A673 (cell line): ENCODE measurements at regions not wholly inside any gene's neighbourhood (a gene's known extent, or its start where the extent isn't known, plus 50 kb on each side); places are given as distances from the start of the nearest gene placed in this dataset.

Source experiments
- EZH2 ChIP-seq: fragments of 200-600 bp; sonication (generic); IDR thresholded peaks from 2 replicates; pipeline ENCODE4 v1.6.1; 2017; ENCODE audit warnings: borderline replicate concordance, low read depth, mild to moderate bottlenecking, mixed read lengths, antibody characterized with exemption, low read length; ENCODE audit not compliant: poor library complexity, severe bottlenecking
- TF ChIP-seq, protein P1 (sequence below): fragments of 300-800, 200-600 bp; sonication (generic); conservative IDR thresholded peaks from 2 replicates; pipeline ENCODE4 v1.5.1; 2017; ENCODE audit warnings: low read depth, mild to moderate bottlenecking, antibody characterized with exemption, low read length, moderate library complexity, mixed read lengths

DNA sequence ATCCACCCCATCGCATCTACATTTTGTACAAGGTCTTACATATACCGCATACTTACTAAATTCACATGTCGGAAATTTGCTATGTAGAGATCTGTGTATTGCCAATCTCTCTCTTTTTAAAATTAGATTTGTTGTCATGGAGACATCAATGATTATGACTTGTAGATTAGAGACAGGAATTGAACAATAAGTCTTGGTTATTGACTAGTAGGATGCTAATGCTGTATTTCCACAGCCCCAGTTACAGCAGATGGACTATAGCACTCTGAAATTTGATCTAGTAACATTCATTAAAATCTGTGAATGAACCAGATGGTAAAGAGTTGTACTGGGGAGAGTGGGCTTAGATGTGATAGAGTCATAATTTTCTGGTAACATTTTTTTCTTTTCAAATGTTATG lies 805.7 kb downstream of the SLC4A3 start:
- TF ChIP-seq, protein P1, sequence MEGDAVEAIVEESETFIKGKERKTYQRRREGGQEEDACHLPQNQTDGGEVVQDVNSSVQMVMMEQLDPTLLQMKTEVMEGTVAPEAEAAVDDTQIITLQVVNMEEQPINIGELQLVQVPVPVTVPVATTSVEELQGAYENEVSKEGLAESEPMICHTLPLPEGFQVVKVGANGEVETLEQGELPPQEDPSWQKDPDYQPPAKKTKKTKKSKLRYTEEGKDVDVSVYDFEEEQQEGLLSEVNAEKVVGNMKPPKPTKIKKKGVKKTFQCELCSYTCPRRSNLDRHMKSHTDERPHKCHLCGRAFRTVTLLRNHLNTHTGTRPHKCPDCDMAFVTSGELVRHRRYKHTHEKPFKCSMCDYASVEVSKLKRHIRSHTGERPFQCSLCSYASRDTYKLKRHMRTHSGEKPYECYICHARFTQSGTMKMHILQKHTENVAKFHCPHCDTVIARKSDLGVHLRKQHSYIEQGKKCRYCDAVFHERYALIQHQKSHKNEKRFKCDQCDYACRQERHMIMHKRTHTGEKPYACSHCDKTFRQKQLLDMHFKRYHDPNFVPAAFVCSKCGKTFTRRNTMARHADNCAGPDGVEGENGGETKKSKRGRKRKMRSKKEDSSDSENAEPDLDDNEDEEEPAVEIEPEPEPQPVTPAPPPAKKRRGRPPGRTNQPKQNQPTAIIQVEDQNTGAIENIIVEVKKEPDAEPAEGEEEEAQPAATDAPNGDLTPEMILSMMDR = no peak
- TF ChIP-seq EZH2 = no peak
